Thoracic aorta (tissue), 2 donors: ENCODE measurements at regions not wholly inside any gene's neighbourhood (a gene's known extent, or its start where the extent isn't known, plus 50 kb on each side); places are given as distances from the start of the nearest gene placed in this dataset.
A peak's percentile ranks its signal among the peaks of the same experiment; 100 is the strongest.

Source experiments
- ATAC-seq: fragments of 150-250 bp; one replicate; pipeline ENCODE4 v1.8.0; 2017; ENCODE audit warnings: low read depth; ENCODE audit not compliant: insufficient number of reproducible peaks, low FRiP score
- DNase-seq: peaks from one replicate; pipeline ENCODE4 v3.0.0-alpha.2; 2020; ENCODE audit warnings: low spot score
- H3K27ac ChIP-seq, 2 donors: fragments of 200-600 bp; sonication (generic); 1 replicate in 1 of 2; 2 replicates in 1 of 2; pipeline ENCODE4 v1.5.1; 2016; ENCODE audit warnings: mild to moderate bottlenecking in 2 of 2, moderate library complexity in 2 of 2
- H3K27me3 ChIP-seq: fragments of 200-600 bp; sonication (generic); replicated peaks from 2 replicates; pipeline ENCODE4 v1.6.0; 2016; ENCODE audit warnings: mild to moderate bottlenecking; ENCODE audit not compliant: insufficient read depth
- H3K36me3 ChIP-seq: fragments of 200-600 bp; sonication (generic); one replicate; pipeline ENCODE4 v1.5.1; 2016
- H3K4me1 ChIP-seq, 2 donors: fragments of 200-600 bp; sonication (generic); 1 replicate in 1 of 2; 2 replicates in 1 of 2; pipeline versions ENCODE4 v1.5.1 to v1.6.0; 2016; ENCODE audit warnings: low read depth in 2 of 2, mild to moderate bottlenecking in 1 of 2; ENCODE audit not compliant: control insufficient read depth in 1 of 2
- H3K4me3 ChIP-seq: fragments of 200-600 bp; sonication (generic); 2 replicates; pipeline ENCODE4 v1.5.1; 2016; ENCODE audit warnings: mild to moderate bottlenecking
- H3K9me3 ChIP-seq: fragments of 200-600 bp; sonication (generic); 2 replicates; pipeline ENCODE4 v1.5.1; 2016
- TF ChIP-seq, protein P1 (sequence below): fragments of 200-600 bp; sonication (generic); IDR thresholded peaks from one replicate; pipeline ENCODE4 v1.5.1; 2019; ENCODE audit warnings: antibody characterized with exemption

DNA sequence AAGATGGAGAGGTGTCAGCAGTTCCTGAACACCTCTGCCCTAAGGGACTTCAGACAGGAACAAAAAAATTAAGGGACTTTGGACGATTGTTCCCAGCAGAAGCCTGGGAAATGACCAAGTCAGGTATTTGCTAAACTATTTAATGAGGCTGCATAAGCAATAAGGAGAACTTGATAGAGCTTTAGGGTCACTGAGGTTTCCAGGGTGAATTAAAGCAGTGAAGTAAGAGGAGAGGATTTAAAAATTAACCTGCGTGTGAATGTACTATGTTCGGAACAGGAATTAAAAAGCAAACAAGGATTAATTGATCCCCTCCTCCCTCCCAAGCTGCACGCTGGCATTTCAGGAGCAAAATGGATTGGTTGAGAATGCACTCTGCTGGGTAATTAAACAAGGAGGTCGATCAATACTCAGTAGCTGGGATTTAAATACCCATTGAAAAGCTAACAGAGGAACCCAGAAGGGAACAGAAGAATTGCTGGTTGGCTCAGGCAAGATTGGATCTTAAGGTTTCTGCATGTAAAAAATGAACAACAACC is 157.2 kb downstream of the RNF152 start:
- H3K27me3 ChIP-seq, result no peaks in the 10 kb centered on the region

DNA sequence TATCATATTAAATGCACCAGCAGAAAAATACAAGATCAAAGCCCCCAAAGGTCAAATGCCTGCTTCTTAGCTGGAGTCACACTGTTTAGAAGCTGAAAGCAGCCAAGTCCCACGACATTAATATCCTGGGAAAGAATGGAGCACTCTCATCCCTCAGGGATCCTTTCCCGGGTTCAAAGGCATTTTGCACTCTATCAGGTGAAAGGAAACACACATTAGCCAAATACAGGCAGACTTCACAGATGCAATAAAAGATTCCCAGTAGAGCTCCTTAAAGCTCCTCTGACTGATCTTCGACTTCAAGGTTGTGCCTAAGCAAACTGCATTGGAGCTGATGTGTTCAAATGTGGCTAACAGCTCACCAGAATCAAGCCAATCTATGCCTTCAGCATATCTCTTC is 158.4 kb downstream of the RNF152 start:
- TF ChIP-seq, protein P1, sequence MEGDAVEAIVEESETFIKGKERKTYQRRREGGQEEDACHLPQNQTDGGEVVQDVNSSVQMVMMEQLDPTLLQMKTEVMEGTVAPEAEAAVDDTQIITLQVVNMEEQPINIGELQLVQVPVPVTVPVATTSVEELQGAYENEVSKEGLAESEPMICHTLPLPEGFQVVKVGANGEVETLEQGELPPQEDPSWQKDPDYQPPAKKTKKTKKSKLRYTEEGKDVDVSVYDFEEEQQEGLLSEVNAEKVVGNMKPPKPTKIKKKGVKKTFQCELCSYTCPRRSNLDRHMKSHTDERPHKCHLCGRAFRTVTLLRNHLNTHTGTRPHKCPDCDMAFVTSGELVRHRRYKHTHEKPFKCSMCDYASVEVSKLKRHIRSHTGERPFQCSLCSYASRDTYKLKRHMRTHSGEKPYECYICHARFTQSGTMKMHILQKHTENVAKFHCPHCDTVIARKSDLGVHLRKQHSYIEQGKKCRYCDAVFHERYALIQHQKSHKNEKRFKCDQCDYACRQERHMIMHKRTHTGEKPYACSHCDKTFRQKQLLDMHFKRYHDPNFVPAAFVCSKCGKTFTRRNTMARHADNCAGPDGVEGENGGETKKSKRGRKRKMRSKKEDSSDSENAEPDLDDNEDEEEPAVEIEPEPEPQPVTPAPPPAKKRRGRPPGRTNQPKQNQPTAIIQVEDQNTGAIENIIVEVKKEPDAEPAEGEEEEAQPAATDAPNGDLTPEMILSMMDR, result no peak
- H3K4me1 ChIP-seq, result peaks cover 29 to 63% of the 10 kb centered on the region in 2 donors
- H3K27me3 ChIP-seq, result no peaks in the 10 kb centered on the region
- no peaks in the 10 kb centered on the region for H3K36me3 ChIP-seq
- H3K27ac ChIP-seq, result peak overlapping the region in 1 of 2 donors; percentile 18
- H3K9me3 ChIP-seq, result no peaks in the 10 kb centered on the region
- no peak overlapping the region for H3K4me3 ChIP-seq
- DNase-seq, result no peak
- no peak for ATAC-seq

More for the DNA sequence above, 157.2 kb downstream of the RNF152 start:
- TF ChIP-seq, protein P1, result no peak
- Histone ChIP-seq H3K4me3 (no peak overlapping the region), H3K4me1 (peaks cover 29 to 61% of the 10 kb centered on the region in 2 donors), H3K27ac (no peak overlapping the region), H3K36me3 (no peaks in the 10 kb centered on the region), H3K9me3 (no peaks in the 10 kb centered on the region)
- ATAC-seq, result no peak
- DNase-seq, result no peak

DNA sequence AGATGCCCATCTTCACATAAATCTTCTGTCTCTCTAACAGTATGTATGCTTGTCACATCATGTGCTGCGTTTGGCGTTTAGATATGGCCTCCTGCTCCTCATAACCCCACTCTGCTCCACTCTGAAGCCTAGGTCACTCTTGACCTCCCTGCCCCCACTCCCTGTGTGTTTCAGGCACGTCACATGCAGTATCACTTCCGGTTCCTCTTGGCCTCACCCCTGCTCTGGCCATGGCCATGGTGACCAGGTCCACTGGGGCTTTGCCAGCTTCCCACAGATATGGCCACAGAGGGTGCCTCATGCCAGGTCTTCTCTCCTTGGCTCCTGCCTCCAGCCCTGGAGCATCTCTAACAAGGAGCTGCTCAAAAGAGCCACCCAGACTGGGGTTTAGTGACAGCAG is 160.0 kb downstream of the RNF152 start:
- no peaks in the 10 kb centered on the region for H3K9me3 ChIP-seq
- H3K4me3 ChIP-seq, result no peak overlapping the region
- DNase-seq (no peak), ATAC-seq (no peak)
- H3K27me3 ChIP-seq, result no peaks in the 10 kb centered on the region
- TF ChIP-seq, protein P1, result no peak
- peak overlapping the region; percentile 78 to 79 for H3K27ac ChIP-seq
- peaks cover 17 to 58% of the 10 kb centered on the region in 2 donors for H3K4me1 ChIP-seq
- no peaks in the 10 kb centered on the region for H3K36me3 ChIP-seq

DNA sequence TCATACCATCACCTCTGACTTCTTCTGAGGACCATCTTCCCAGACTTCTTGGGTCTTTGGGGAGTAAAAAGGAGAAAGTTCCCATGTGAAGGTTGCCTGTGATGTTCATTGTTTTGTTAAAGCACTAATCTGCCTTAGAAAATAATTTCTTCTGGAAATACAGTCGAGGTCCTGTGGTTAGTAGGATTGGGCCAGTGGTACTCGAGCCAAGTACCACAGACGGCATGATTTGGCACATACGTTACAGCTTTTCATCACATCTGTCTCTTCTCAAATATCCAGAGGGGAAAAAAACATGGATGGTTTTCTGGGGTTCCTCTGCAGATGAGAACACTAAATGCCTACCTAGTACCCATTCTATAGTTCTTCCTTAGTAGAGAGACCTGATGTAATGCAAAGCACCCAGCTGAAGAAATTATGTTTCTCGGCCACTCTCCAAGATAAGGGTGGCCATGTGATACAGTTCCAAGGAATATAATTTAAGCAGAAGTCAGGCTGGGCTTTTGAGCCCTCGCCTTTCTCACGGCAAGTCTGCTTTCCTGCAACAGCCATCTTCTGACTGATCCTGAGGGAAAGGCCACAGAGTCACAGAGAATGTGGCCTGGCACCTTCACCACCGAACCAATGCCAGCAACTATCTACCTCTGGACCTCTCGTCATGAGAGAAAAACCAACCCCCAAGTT is 161.0 kb downstream of the RNF152 start:
- no peaks in the 10 kb centered on the region for H3K36me3 ChIP-seq
- TF ChIP-seq, protein P1, result no peak
- H3K4me1 ChIP-seq, result peaks cover 17 to 64% of the 10 kb centered on the region in 2 donors
- no peak overlapping the region for H3K4me3 ChIP-seq
- DNase-seq (no peak), ATAC-seq (no peak)
- H3K27ac ChIP-seq, result peak overlapping the region; percentile 78 to 79
- H3K27me3 ChIP-seq, result no peaks in the 10 kb centered on the region
- H3K9me3 ChIP-seq, result no peaks in the 10 kb centered on the region

DNA sequence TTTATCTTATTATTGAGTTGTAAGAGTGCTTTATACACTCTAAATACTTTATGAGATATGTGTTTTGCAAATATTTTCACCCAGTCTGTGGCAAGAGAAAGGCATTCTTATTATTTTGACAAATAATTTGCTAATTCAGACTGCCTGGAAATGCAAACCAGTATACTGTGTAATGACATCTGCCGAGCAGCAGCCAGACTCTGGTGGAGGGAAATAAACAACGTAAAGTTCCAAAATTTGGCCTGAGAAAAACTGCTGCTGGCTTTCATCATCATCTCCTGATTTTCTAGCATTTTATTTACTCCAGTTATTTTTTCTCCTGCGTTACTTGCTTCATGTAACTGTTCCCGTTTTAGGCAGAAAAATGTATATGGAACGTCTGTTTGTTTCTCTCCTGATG is 161.6 kb downstream of the RNF152 start:
- no peaks in the 10 kb centered on the region for H3K36me3 ChIP-seq
- H3K4me3 ChIP-seq, result no peak overlapping the region
- H3K9me3 ChIP-seq, result no peaks in the 10 kb centered on the region
- DNase-seq (no peak), ATAC-seq (no peak)
- H3K27ac ChIP-seq, result peak overlapping the region; percentile 78 to 79
- H3K4me1 ChIP-seq, result peaks cover 17 to 64% of the 10 kb centered on the region in 2 donors
- no peaks in the 10 kb centered on the region for H3K27me3 ChIP-seq
- TF ChIP-seq, protein P1, result no peak
